Left ventricle myocardium inferior (tissue), 1 donor: ENCODE measurements at regions not wholly inside any gene's neighbourhood (a gene's known extent, or its start where the extent isn't known, plus 50 kb on each side); places are given as distances from the start of the nearest gene placed in this dataset.

ENCODE experiments used
- DNase-seq: peaks from one replicate; pipeline ENCODE4 v3.0.0-alpha.2; 2020
- H3K27ac ChIP-seq: fragments of 200-600 bp; replicated peaks from 2 replicates; pipeline ENCODE4 v1.8.0; 2021
- H3K27me3 ChIP-seq: fragments of 200-600 bp; 2 replicates; pipeline ENCODE4 v1.8.0; 2021; ENCODE audit warnings: low read depth
- H3K36me3 ChIP-seq: fragments of 200-600 bp; 2 replicates; pipeline ENCODE4 v1.8.0; 2021
- H3K4me1 ChIP-seq: fragments of 200-600 bp; 2 replicates; pipeline ENCODE4 v1.8.0; 2021
- H3K4me3 ChIP-seq: fragments of 200-600 bp; 2 replicates; pipeline ENCODE4 v1.8.0; 2021; ENCODE audit warnings: mild to moderate bottlenecking, moderate library complexity
- H3K9me3 ChIP-seq: fragments of 200-600 bp; replicated peaks from 2 replicates; pipeline ENCODE4 v1.8.0; 2021
- intact Hi-C: fragments of 100-400 bp; cut with micrococcal nuclease; formaldehyde crosslinking; loops from one replicate; pipeline ENCODE4 v1.11.0; 2022
- TF ChIP-seq, protein P1 (sequence below): fragments of 200-600 bp; IDR thresholded peaks from 2 replicates; pipeline ENCODE4 v1.8.0; 2021; ENCODE audit warnings: antibody characterized with exemption, mild to moderate bottlenecking, borderline replicate concordance
- donor health status: DM: no; HTN: yes; CAD: no; lungs with severe emphysema.

DNA sequence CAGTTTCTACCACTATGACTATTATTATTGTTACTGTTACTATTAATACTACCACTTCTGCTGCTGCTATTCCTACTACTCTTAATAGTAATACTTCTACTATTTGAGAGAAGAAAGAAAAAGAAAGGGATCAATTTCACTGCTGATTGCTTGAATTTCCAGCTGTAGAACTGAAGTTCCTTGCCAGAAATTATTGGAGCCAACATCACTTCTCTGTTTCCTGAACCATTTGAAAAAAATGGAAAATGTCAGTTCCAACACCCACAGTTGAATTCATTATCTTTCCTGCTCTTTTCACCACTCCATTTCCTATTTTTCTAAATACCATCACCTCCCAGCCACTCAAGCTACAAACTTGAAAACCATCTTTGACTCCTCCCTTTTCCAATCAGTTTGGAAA is 54.1 kb upstream of the PIK3C2G start:
- H3K27ac ChIP-seq: no peak overlapping the region
- intact Hi-C loops: no loop called here
- no peaks in the 10 kb centered on the region for H3K4me1 ChIP-seq
- no peak for DNase-seq
- H3K4me3 ChIP-seq: no peak overlapping the region
- TF ChIP-seq, protein P1, sequence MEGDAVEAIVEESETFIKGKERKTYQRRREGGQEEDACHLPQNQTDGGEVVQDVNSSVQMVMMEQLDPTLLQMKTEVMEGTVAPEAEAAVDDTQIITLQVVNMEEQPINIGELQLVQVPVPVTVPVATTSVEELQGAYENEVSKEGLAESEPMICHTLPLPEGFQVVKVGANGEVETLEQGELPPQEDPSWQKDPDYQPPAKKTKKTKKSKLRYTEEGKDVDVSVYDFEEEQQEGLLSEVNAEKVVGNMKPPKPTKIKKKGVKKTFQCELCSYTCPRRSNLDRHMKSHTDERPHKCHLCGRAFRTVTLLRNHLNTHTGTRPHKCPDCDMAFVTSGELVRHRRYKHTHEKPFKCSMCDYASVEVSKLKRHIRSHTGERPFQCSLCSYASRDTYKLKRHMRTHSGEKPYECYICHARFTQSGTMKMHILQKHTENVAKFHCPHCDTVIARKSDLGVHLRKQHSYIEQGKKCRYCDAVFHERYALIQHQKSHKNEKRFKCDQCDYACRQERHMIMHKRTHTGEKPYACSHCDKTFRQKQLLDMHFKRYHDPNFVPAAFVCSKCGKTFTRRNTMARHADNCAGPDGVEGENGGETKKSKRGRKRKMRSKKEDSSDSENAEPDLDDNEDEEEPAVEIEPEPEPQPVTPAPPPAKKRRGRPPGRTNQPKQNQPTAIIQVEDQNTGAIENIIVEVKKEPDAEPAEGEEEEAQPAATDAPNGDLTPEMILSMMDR: no peak
- no peaks in the 10 kb centered on the region for H3K9me3 ChIP-seq
- H3K27me3 ChIP-seq: no peaks in the 10 kb centered on the region
- no peaks in the 10 kb centered on the region for H3K36me3 ChIP-seq

DNA sequence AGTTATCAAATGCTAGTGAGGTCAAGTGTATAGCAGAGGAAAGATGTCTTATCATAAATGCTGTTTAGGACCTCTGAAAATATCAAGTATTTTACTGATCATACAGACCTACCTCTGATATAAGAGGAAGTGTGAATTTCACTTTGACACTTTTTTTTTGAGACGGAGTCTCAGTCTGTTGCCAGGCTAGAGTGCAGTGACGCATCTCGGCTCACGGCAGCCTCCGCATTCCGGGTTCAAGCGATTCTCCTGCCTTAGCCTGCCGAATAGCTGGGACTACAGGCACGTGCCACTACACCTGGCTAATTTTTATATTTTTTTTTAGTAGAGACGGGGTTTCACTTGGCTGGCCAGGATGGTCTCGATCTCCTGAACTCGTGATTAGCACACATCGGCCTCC is 55.1 kb upstream of the PIK3C2G start:
- Histone ChIP-seq H3K9me3 (no peaks in the 10 kb centered on the region), H3K27ac (no peak overlapping the region), H3K36me3 (no peaks in the 10 kb centered on the region), H3K4me3 (no peak overlapping the region), H3K27me3 (no peaks in the 10 kb centered on the region), H3K4me1 (no peaks in the 10 kb centered on the region)
- TF ChIP-seq, protein P1: no peak
- intact Hi-C loops: no loop called here
- no peak for DNase-seq

- H3K27me3 ChIP-seq: no peaks in the 10 kb centered on the region
- no peak for DNase-seq
- TF ChIP-seq, protein P1: no peak
- H3K27ac ChIP-seq: no peak overlapping the region
- no peak overlapping the region for H3K4me3 ChIP-seq
- no peaks in the 10 kb centered on the region for H3K36me3 ChIP-seq
- no peaks in the 10 kb centered on the region for H3K4me1 ChIP-seq
- intact Hi-C loops: no loop called here
- H3K9me3 ChIP-seq: no peaks in the 10 kb centered on the region
Observed at GRCh38 chr12:18204053-18204452, 57.3 kb upstream of the PIK3C2G start.

GRCh38 chr12:18192119-18192518 is 69.2 kb upstream of the PIK3C2G start:
- H3K27me3 ChIP-seq: peaks cover 4% of the 10 kb centered on the region
- TF ChIP-seq, protein P1: no peak
- no peak overlapping the region for H3K27ac ChIP-seq
- H3K9me3 ChIP-seq: no peaks in the 10 kb centered on the region
- H3K36me3 ChIP-seq: no peaks in the 10 kb centered on the region
- intact Hi-C loops: no loop called here
- H3K4me1 ChIP-seq: no peaks in the 10 kb centered on the region
- no peak overlapping the region for H3K4me3 ChIP-seq
- DNase-seq: no peak

DNA sequence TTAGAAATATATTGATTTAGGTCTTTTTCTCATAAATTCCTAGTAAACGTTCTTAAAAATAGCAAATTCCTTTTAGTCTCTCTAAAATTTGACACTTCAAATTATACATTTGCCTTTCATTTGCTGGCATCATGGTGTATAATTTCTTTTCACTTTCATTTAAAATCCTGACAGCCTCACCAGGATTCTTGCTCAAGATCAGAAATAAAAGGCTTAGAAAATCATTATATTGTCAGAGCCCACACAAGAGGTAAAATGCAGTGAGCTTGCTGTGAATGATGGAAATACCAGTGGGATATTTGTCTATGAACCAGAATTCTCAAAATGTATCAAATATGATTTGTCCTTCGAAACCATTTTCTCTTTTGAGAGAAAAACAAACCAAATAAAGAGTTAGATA is 78.2 kb upstream of the PIK3C2G start:
- Histone ChIP-seq H3K27ac (no peak overlapping the region), H3K36me3 (no peaks in the 10 kb centered on the region), H3K4me3 (no peak overlapping the region), H3K9me3 (no peaks in the 10 kb centered on the region), H3K4me1 (no peaks in the 10 kb centered on the region), H3K27me3 (no peaks in the 10 kb centered on the region)
- intact Hi-C loops: no loop called here
- no peak for DNase-seq
- TF ChIP-seq, protein P1: no peak

GRCh38 chr12:18171571-18171970 is 81.6 kb upstream of the RERGL start:
- Histone ChIP-seq H3K4me1 (no peaks in the 10 kb centered on the region), H3K36me3 (no peaks in the 10 kb centered on the region), H3K27ac (no peak overlapping the region), H3K4me3 (no peak overlapping the region), H3K9me3 (peaks cover 27% of the 10 kb centered on the region), H3K27me3 (no peaks in the 10 kb centered on the region)
- DNase-seq: no peak
- intact Hi-C loops: no loop called here
- TF ChIP-seq, protein P1: no peak
